GM19193 (cell line): ENCODE measurements at regions not wholly inside any gene's neighbourhood (a gene's known extent, or its start where the extent isn't known, plus 50 kb on each side); places are given as distances from the start of the nearest gene placed in this dataset.

Source experiments
- POLR2A ChIP-seq: IDR thresholded peaks from 4 replicates; pipeline ENCODE4 v1.6.1; 2011; ENCODE audit not compliant: insufficient read depth, insufficient read length; ENCODE audit errors: extremely low read depth

DNA sequence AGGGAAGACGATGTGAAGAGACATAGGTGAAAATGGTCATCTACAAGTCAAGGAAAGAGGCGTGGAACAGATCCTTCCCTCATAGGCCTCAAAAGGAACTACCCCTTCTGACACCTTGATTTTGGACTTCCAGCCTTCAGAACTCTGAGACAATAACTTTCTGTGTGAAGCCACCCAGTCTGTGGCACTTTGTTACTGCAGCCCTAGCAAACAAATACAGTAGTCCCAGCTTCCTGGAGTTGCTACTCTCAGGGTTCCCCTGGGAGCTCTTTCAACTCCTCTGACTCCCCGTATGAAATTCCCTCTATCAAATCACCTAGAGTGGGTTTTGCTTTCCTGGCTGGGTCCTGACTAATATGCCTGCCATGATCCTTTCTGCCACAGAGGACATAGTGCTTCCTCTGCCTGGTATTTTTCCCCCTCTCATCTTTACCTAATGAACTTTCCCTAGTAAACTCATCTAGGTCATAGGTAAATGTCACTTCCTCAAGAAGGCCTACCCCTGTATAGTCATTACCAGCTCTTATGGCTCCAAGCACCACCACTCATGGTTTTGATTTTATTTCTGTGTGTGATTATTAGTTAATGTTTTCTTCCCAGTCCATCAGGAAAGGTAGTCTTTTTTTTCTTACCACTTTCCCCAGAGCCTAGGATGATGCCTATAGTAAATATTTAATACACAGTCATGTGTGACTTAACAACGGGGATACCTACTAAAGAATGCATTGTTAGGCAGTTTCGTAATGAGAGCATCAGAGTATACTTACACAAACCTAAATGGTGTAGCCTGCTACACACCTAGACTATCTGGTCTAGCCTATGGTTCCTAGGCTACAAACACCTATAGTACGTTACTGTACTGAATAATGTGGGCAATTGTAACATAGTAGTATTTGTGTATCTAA is 111.5 kb upstream of the LGALSL start:
- TF ChIP-seq POLR2A, result no peak

GRCh38 chr2:64344999-64345576 is 108.9 kb upstream of the LGALSL start:
- TF ChIP-seq POLR2A, result no peak

DNA sequence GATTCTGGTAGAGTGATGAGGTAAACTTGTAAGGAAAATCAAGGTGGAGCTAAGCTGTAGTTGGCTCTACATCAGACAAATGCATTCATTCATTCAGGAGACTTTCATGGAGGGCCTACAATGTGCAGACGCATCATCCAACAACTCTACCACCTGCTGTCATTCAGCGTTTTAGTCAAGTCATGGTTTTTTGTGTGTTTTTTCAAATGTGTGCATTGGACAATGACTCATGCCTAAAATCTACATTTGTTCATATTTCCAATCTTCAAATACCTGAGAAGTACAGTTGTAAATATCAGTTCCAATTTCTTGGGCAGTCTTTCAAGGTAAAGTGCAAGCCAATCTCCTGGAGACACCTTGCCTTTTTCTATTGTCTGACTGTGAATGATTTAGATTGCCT is 108.0 kb upstream of the LGALSL start:
- TF ChIP-seq POLR2A, result no peak

DNA sequence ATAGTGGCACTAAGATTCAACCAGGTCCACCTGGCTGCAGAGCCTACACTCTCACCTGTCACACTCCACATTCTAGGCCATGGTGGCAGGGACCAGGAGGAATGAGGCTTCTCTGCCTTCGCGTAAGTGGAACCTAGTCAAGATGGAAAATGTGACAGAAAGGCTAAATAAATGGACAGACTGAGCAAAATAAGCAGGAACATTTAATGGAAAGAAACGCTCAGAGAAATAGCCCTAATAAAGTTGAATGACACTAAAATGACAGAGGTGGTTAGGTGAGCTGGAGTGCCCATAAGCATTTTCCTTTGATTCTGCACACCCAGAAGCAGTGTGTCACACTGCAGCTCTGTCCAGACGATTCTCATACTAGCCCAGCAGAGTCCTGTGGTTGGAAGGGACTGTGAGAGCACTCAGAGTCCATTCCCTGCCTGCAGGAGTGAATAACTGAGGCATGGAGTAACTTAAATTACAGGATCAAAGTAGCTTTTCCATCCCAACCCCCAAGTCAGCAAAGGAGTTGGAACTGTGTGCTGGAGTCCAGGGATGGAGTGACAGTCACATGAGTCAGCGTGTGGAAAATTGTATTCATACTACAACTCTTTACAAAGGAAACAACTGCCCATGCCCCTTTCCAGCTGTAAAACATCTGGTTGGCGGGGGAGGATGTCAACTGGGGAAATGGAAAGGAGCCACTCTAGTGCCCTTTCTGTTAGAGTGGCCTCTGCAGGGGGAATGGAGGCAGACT is 105.4 kb upstream of the LGALSL start:
- TF ChIP-seq POLR2A, result no peak

- TF ChIP-seq POLR2A, result no peak
Measured at GRCh38 chr2:64349131-64349530, 104.8 kb upstream of the LGALSL start.

DNA sequence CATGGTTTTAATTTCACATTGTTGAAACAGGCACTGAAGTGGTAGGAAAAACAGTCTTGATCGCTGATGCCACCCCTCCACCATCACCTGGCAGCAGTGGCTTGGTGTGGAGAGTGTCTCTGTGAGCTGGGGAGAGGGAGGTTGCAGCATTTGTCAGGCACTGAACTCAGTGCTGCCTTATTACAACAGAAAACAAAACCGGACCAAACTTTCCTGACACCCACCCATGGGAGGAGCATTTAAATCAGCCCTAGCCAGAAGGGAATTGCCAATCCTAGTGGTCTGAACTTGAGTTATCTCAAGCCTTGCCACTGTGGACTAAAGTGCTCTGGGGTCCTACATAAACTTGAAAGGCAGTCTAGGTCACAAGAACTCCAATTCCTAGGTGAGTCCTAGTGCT is 103.0 kb upstream of the LGALSL start:
- TF ChIP-seq POLR2A, result no peak

DNA sequence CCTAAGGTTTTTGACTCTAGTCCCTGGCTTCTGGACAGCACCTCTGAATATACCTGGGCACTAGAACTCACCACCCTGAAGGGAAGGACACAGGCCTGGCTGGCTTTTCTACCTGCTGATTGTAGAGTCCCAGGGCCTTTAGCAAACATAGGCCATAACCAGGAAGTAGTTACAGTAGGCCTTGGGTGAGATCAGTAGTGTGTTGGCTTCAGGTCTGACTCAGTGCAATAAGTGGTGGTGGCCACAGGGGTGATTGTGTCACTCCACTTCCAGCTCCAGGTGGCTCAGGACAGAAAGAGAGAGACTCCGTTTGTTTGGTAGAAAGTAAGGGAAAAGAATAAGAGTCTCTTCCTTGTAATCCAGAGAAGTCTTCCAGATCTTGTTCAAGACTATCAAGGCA is 101.7 kb upstream of the LGALSL start:
- no peak for TF ChIP-seq POLR2A

- no peak for TF ChIP-seq POLR2A
Measured at GRCh38 chr2:64354857-64355680, 98.9 kb upstream of the LGALSL start.

DNA sequence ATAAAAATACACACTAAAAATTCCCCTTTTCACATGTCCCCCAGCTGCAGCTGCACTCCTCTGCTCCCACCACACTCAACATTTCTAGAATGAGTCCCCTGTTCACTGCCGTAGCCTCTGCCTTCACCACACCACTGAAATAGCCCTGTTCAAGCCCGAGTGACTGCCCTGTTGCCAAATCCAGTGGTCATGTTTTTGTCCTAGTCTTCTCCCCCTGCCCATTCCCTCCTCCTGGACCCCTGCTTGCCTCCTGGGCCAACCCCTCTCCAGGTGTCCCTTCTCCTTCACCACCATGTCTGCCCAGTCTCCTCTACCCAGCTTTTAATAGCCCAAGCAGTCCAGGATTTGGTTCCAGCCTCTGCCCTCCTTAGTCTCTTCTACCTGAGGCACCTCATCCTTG is 97.1 kb upstream of the LGALSL start:
- no peak for TF ChIP-seq POLR2A

- no peak for TF ChIP-seq POLR2A
Measured at GRCh38 chr2:64359171-64359891, 94.6 kb upstream of the LGALSL start.

- no peak for TF ChIP-seq POLR2A
Measured at GRCh38 chr2:64359892-64360657, 93.9 kb upstream of the LGALSL start.

DNA sequence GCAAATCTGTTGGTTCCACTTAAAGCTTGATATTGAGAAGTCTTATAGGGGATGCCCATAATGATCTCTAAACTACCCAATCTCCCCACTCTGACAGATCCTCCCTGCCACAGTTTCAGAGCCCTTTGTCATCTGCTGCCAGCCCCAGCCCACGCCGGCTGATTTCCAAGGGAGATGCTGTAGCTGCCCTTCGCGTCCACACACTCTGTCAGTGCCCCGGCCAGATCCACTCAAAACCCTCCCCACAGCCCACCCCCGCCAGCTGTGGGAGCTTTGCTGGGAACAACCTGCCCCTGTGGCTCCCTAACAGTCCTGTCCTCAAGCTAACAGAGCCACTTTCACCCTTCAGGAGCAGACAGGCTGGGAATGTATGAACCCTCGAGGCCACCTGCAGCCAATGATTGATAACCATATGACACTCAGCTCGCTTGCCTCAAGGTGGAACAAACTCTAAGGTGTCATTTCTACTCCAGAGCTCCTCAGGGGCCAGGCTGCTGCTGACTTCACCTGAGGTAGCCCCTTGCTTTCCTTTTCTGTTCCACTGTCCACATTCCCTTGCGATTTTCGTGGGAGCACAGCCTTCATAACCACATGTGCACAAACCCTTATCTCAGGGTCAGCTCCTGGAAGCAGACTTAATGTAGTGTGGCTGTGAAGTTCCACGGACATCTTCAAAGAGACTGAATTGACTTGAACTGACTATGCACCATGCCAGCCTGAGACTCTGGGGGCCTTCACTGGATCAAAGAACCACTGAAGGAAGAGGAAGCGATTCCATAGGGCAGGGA is 92.6 kb upstream of the LGALSL start:
- no peak for TF ChIP-seq POLR2A

DNA sequence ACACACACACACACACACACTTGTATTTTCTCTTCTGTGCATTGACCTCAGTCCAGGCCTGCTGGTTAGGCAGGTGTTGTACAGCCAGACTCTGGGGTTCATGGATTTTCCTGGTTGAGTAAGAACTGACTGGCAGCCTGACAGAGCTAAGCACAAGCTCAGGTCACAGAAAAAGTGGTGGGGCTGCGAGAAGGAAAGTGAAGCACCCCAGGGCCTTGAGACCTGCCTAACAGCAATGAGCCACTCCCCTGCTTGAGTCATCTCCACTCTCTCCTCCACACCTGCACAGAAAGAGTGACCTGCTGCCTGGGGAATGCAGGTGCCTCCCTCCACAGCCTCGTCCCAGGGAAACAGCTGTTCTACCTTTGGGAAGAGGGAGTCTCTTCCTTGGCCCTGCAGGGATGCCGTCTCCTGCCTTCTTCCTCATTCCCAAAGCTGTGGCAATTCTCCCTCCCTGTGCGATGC is 91.4 kb upstream of the LGALSL start:
- TF ChIP-seq POLR2A, result no peak
